ENCODE measurements at regions not wholly inside any gene's neighbourhood (a gene's known extent, or its start where the extent isn't known, plus 50 kb on each side); places are given as distances from the start of the nearest gene placed in this dataset.

GRCh38 chr1:233738850-233739249, 124.9 kb downstream of the KCNK1 start:
- TF ChIP-seq EZH2 (IDR thresholded peaks at IDR 0.05) (no peak), EZH2phosphoT487 (IDR thresholded peaks at IDR 0.05) (no peak)
- TF ChIP-seq, protein P1, sequence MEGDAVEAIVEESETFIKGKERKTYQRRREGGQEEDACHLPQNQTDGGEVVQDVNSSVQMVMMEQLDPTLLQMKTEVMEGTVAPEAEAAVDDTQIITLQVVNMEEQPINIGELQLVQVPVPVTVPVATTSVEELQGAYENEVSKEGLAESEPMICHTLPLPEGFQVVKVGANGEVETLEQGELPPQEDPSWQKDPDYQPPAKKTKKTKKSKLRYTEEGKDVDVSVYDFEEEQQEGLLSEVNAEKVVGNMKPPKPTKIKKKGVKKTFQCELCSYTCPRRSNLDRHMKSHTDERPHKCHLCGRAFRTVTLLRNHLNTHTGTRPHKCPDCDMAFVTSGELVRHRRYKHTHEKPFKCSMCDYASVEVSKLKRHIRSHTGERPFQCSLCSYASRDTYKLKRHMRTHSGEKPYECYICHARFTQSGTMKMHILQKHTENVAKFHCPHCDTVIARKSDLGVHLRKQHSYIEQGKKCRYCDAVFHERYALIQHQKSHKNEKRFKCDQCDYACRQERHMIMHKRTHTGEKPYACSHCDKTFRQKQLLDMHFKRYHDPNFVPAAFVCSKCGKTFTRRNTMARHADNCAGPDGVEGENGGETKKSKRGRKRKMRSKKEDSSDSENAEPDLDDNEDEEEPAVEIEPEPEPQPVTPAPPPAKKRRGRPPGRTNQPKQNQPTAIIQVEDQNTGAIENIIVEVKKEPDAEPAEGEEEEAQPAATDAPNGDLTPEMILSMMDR (IDR thresholded peaks at IDR 0.05) = no peak

Data from neural progenitor cell (in vitro differentiated cells).